ENCODE measurements at regions not wholly inside any gene's neighbourhood (a gene's known extent, or its start where the extent isn't known, plus 50 kb on each side); places are given as distances from the start of the nearest gene placed in this dataset.

GRCh38 chr9:135218331-135219225 is 131.1 kb downstream of the OLFM1 start:
- no peaks in the 10 kb centered on the region for H3K36me3 ChIP-seq (ENCODE audit: control insufficient read depth in 2 of 2, extremely low read depth in 1 of 2, insufficient read depth in 2 of 2, low read length in 2 of 2)
- dilution Hi-C loops (cut with MboI; ENCODE audit: extremely low pct_ligation_motif_present, low sequenced_read_pairs), result no loop called here
- TF ChIP-seq CTCF (optimal IDR thresholded peaks at IDR 0.05 in 1 of 3, IDR thresholded peaks at IDR 0.05 in 1 of 3, conservative IDR thresholded peaks at IDR 0.05 in 1 of 3; ENCODE audit: extremely low read depth in 1 of 3, insufficient read depth in 2 of 3, low read length in 3 of 3), result no peak
- no peak for TF ChIP-seq EZH2 (IDR thresholded peaks at IDR 0.05; ENCODE audit: low read length)
- H3K9me1 ChIP-seq (ENCODE audit: control insufficient read depth, extremely low read depth, insufficient read depth, low read length), result no peaks in the 10 kb centered on the region
- no peak overlapping the region for H3K9ac ChIP-seq (ENCODE audit: control insufficient read depth, extremely low read depth, insufficient read depth, low read length)
- H4K20me1 ChIP-seq (ENCODE audit: control insufficient read depth, extremely low read depth, insufficient read depth, low read length), result no peaks in the 10 kb centered on the region
- peaks cover 24% of the 10 kb centered on the region for H3K27me3 ChIP-seq (ENCODE audit: control insufficient read depth, extremely low read depth, insufficient read depth, low read length)
- H2AFZ ChIP-seq (ENCODE audit: control insufficient read depth, low read length), result no peak overlapping the region
- DNase-seq (ENCODE audit: low read depth, low spot score), result no peak
- H3K9me3 ChIP-seq (ENCODE audit: control insufficient read depth, low read depth, low read length), result no peaks in the 10 kb centered on the region
- no peak for FAIRE-seq
- no peak overlapping the region for H3K4me3 ChIP-seq (ENCODE audit: control insufficient read depth in 2 of 3, extremely low read depth in 1 of 3, insufficient read depth in 2 of 3, low read depth in 1 of 3, low read length in 3 of 3)
- H3K4me1 ChIP-seq (ENCODE audit: control insufficient read depth, extremely low read depth, insufficient read depth, low read length), result no peaks in the 10 kb centered on the region
- H3K27ac ChIP-seq (ENCODE audit: control insufficient read depth, insufficient read depth, low read length), result no peak overlapping the region
- H3K79me2 ChIP-seq (ENCODE audit: control insufficient read depth, insufficient read depth, low read length), result no peaks in the 10 kb centered on the region
- H3K4me2 ChIP-seq (ENCODE audit: control insufficient read depth, extremely low read depth, insufficient read depth, low read depth, low read length), result no peak overlapping the region

GRCh38 chr9:135219676-135220600 is 132.5 kb downstream of the OLFM1 start:
- Histone ChIP-seq H3K4me3 (ENCODE audit: control insufficient read depth in 2 of 3, extremely low read depth in 1 of 3, insufficient read depth in 2 of 3, low read depth in 1 of 3, low read length in 3 of 3) (no peak overlapping the region), H3K9me3 (ENCODE audit: control insufficient read depth, low read depth, low read length) (no peaks in the 10 kb centered on the region), H2AFZ (ENCODE audit: control insufficient read depth, low read length) (no peak overlapping the region), H3K27me3 (ENCODE audit: control insufficient read depth, extremely low read depth, insufficient read depth, low read length) (peaks cover 24% of the 10 kb centered on the region), H3K36me3 (ENCODE audit: control insufficient read depth in 2 of 2, extremely low read depth in 1 of 2, insufficient read depth in 2 of 2, low read length in 2 of 2) (no peaks in the 10 kb centered on the region), H3K9ac (ENCODE audit: control insufficient read depth, extremely low read depth, insufficient read depth, low read length) (no peak overlapping the region), H4K20me1 (ENCODE audit: control insufficient read depth, extremely low read depth, insufficient read depth, low read length) (no peaks in the 10 kb centered on the region), H3K9me1 (ENCODE audit: control insufficient read depth, extremely low read depth, insufficient read depth, low read length) (no peaks in the 10 kb centered on the region), H3K4me1 (ENCODE audit: control insufficient read depth, extremely low read depth, insufficient read depth, low read length) (no peaks in the 10 kb centered on the region), H3K4me2 (ENCODE audit: control insufficient read depth, extremely low read depth, insufficient read depth, low read depth, low read length) (no peak overlapping the region), H3K79me2 (ENCODE audit: control insufficient read depth, insufficient read depth, low read length) (no peaks in the 10 kb centered on the region), H3K27ac (ENCODE audit: control insufficient read depth, insufficient read depth, low read length) (no peak overlapping the region)
- no peak for DNase-seq (ENCODE audit: low read depth, low spot score)
- dilution Hi-C loops (cut with MboI; ENCODE audit: extremely low pct_ligation_motif_present, low sequenced_read_pairs), result no loop called here
- TF ChIP-seq EZH2 (IDR thresholded peaks at IDR 0.05; ENCODE audit: low read length) (no peak), CTCF (optimal IDR thresholded peaks at IDR 0.05 in 1 of 3, IDR thresholded peaks at IDR 0.05 in 1 of 3, conservative IDR thresholded peaks at IDR 0.05 in 1 of 3; ENCODE audit: extremely low read depth in 1 of 3, insufficient read depth in 2 of 3, low read length in 3 of 3) (no peak)
- FAIRE-seq, result no peak

Measured in keratinocyte (primary cell).